ENCODE measurements at regions not wholly inside any gene's neighbourhood (a gene's known extent, or its start where the extent isn't known, plus 50 kb on each side); places are given as distances from the start of the nearest gene placed in this dataset.

GRCh38 chrX:51155566-51155965 lies 177.1 kb upstream of the NUDT10 start:
- TF ChIP-seq FOS (IDR thresholded peaks at IDR 0.05; ENCODE audit: borderline replicate concordance, insufficient read depth, low read length) = no peak
- TF ChIP-seq CTCF (IDR thresholded peaks at IDR 0.05; ENCODE audit: extremely low read depth in 1 of 2, insufficient read depth in 1 of 2, low read depth in 1 of 2, low read length in 2 of 2) = no peak
- TF ChIP-seq EZH2 (IDR thresholded peaks at IDR 0.05; ENCODE audit: borderline replicate concordance, low read depth, low read length, severe bottlenecking) = no peak
- TF ChIP-seq POLR2A (IDR thresholded peaks at IDR 0.05; ENCODE audit: low read depth, low read length) = no peak
